OCI-LY7 (cell line): ENCODE measurements at regions not wholly inside any gene's neighbourhood (a gene's known extent, or its start where the extent isn't known, plus 50 kb on each side); places are given as distances from the start of the nearest gene placed in this dataset.

ENCODE experiments used
- BruUV-seq: library from RNA; stranded (reverse); fragments of 400-500 nt; replicated peaks from 2 replicates; lab custom pipeline; 2021; lab: Mats Ljungman, UMichigan
- CTCF ChIA-PET: fragments of 300-600 bp; sonication (Branson Sonifier 250); formaldehyde crosslinking; loops from one replicate; lab custom pipeline; 2022; ENCODE audit warnings: antibody characterized with exemption; ENCODE audit not compliant: unreplicated experiment; lab: Charles Lee
- POLR2A ChIA-PET: fragments of 300-600 bp; sonication (Branson Sonifier 250); formaldehyde crosslinking; loops from one replicate; lab custom pipeline; 2022; ENCODE audit warnings: antibody characterized with exemption; lab: Charles Lee
- DNase-seq: peaks from one replicate; pipeline ENCODE4 v3.0.0-alpha.2; 2015; ENCODE audit warnings: low spot score
- H2AFZ ChIP-seq: fragments of 200-600 bp; sonication (generic), shearing (Covaris generic); 2 replicates; pipeline ENCODE4 v1.6.1; 2014; ENCODE audit warnings: mild to moderate bottlenecking, antibody characterized with exemption, low read length, moderate library complexity
- H3K27ac ChIP-seq: fragments of 200-600 bp; sonication (generic); 2 replicates; pipeline ENCODE4 v1.5.1; 2014; ENCODE audit warnings: mixed run types, low read depth, mild to moderate bottlenecking, moderate library complexity, low read length, inconsistent platforms; ENCODE audit not compliant: poor library complexity, severe bottlenecking
- H3K36me3 ChIP-seq: fragments of 200-600 bp; sonication (generic); 2 replicates; pipeline ENCODE4 v1.6.1; 2014; ENCODE audit warnings: mild to moderate bottlenecking, antibody characterized with exemption, low read length, moderate library complexity, mixed read lengths; ENCODE audit not compliant: insufficient read depth
- H3K4me1 ChIP-seq: fragments of 200-600 bp; sonication (generic); 2 replicates; pipeline ENCODE4 v1.5.1; 2014; ENCODE audit warnings: mild to moderate bottlenecking, low read length; ENCODE audit not compliant: insufficient read depth, poor library complexity, severe bottlenecking
- H3K4me2 ChIP-seq: fragments of 200-600 bp; sonication (generic); 2 replicates; pipeline ENCODE4 v1.6.1; 2014; ENCODE audit warnings: mild to moderate bottlenecking, low read length
- H3K4me3 ChIP-seq: fragments of 200-600 bp; sonication (generic); 2 replicates; pipeline ENCODE4 v1.5.1; 2014; ENCODE audit warnings: mild to moderate bottlenecking, low read depth, low read length; ENCODE audit not compliant: poor library complexity, severe bottlenecking
- H3K79me2 ChIP-seq: fragments of 200-600 bp; sonication (generic); 2 replicates; pipeline ENCODE4 v1.6.1; 2016; ENCODE audit warnings: low read depth, mild to moderate bottlenecking, low read length, moderate library complexity, mixed read lengths; ENCODE audit not compliant: insufficient read depth
- H3K9me2 ChIP-seq: fragments of 200-600 bp; sonication (generic); 2 replicates; pipeline ENCODE4 v1.6.1; 2016; ENCODE audit warnings: mild to moderate bottlenecking, low read length, mixed read lengths; ENCODE audit not compliant: insufficient read depth
- H3K9me3 ChIP-seq: fragments of 200-600 bp; sonication (generic); 2 replicates; pipeline ENCODE4 v1.6.1; 2014; ENCODE audit warnings: mild to moderate bottlenecking, mixed run types, low read length, mixed read lengths
- H4K20me1 ChIP-seq: fragments of 200-600 bp; sonication (generic); 2 replicates; pipeline ENCODE4 v1.6.1; 2014; ENCODE audit warnings: mild to moderate bottlenecking, antibody characterized with exemption, low read length, moderate library complexity, mixed read lengths; ENCODE audit not compliant: insufficient read depth
- CTCF ChIP-seq: fragments of 200-600 bp; sonication (generic); conservative IDR thresholded peaks from 2 replicates; pipeline ENCODE4 v1.5.1; 2014; ENCODE audit warnings: mild to moderate bottlenecking, antibody characterized with exemption, low read length, moderate library complexity, mixed read lengths
- EZH2phosphoT487 ChIP-seq: fragments of 200-600 bp; sonication (generic); IDR thresholded peaks from 2 replicates; pipeline ENCODE4 v1.6.1; 2018; ENCODE audit warnings: low read depth, borderline replicate concordance, mild to moderate bottlenecking, mixed run types, antibody characterized with exemption, low read length, moderate library complexity, mixed read lengths
- intact Hi-C: fragments of 100-400 bp; cut with micrococcal nuclease; formaldehyde crosslinking; loops from one replicate; pipeline ENCODE4 v1.10.0; 2022; ENCODE audit not compliant: unreplicated experiment

GRCh38 chr7:97351488-97351887 lies 234.0 kb downstream of the SDHAF3 start:
- no peaks in the 10 kb centered on the region for H3K79me2 ChIP-seq
- no peak for TF ChIP-seq CTCF
- TF ChIP-seq EZH2phosphoT487 = no peak
- intact Hi-C loops = no loop called here
- no peak for DNase-seq
- no peak overlapping the region for H3K27ac ChIP-seq
- H2AFZ ChIP-seq = no peak overlapping the region
- no peaks in the 10 kb centered on the region for H3K36me3 ChIP-seq
- H3K4me2 ChIP-seq = no peak overlapping the region
- H3K9me3 ChIP-seq = no peaks in the 10 kb centered on the region
- H4K20me1 ChIP-seq = no peaks in the 10 kb centered on the region
- H3K9me2 ChIP-seq = no peaks in the 10 kb centered on the region
- ChIA-PET CTCF (no interaction called here), POLR2A (interaction anchor here (0.6 kb wide), 1 partner anchor 32 kb away, joined by 3 read pairs; no protein-coding TSS in a partner anchor)
- H3K4me3 ChIP-seq = no peak overlapping the region
- no peaks in the 10 kb centered on the region for H3K4me1 ChIP-seq
- no TSS peak for BruUV-seq

- Histone ChIP-seq H3K9me2 (no peaks in the 10 kb centered on the region), H2AFZ (no peak overlapping the region), H3K36me3 (no peaks in the 10 kb centered on the region), H3K4me3 (no peak overlapping the region), H3K4me2 (no peak overlapping the region), H3K9me3 (no peaks in the 10 kb centered on the region), H3K79me2 (no peaks in the 10 kb centered on the region), H3K27ac (no peak overlapping the region), H3K4me1 (no peaks in the 10 kb centered on the region), H4K20me1 (no peaks in the 10 kb centered on the region)
- CTCF ChIA-PET = no interaction called here
- intact Hi-C loops = no loop called here
- POLR2A ChIA-PET = no interaction called here
- TF ChIP-seq EZH2phosphoT487 (no peak), CTCF (no peak)
- BruUV-seq = no TSS peak
- DNase-seq = no peak
Measured at GRCh38 chr7:97357459-97357858, 240.0 kb downstream of the SDHAF3 start.

- Histone ChIP-seq H3K36me3 (no peaks in the 10 kb centered on the region), H3K4me2 (no peak overlapping the region), H2AFZ (no peak overlapping the region), H3K9me3 (no peaks in the 10 kb centered on the region), H3K4me1 (no peaks in the 10 kb centered on the region), H4K20me1 (no peaks in the 10 kb centered on the region), H3K79me2 (no peaks in the 10 kb centered on the region), H3K4me3 (no peak overlapping the region), H3K9me2 (no peaks in the 10 kb centered on the region), H3K27ac (no peak overlapping the region)
- no TSS peak for BruUV-seq
- intact Hi-C loops = no loop called here
- POLR2A ChIA-PET = no interaction called here
- CTCF ChIA-PET = no interaction called here
- no peak for DNase-seq
- TF ChIP-seq EZH2phosphoT487 (no peak), CTCF (no peak)
Measured at GRCh38 chr7:97372882-97373281, 255.4 kb downstream of the SDHAF3 start.
